Keratinocyte (primary cell): ENCODE measurements at regions not wholly inside any gene's neighbourhood (a gene's known extent, or its start where the extent isn't known, plus 50 kb on each side); places are given as distances from the start of the nearest gene placed in this dataset.

Experiments used
- EZH2 ChIP-seq: IDR thresholded peaks from one replicate; pipeline ENCODE4 v1.6.1; 2012; ENCODE audit warnings: inconsistent platforms, mild to moderate bottlenecking, low read length, moderate library complexity
- TF ChIP-seq, protein P1 (sequence below), 3 experiments: IDR thresholded peaks in 1 of 3; conservative IDR thresholded peaks in 1 of 3; optimal IDR thresholded peaks in 1 of 3; 2 replicates in 2 of 3; 3 replicates in 1 of 3; pipeline versions ENCODE3 to v1.5.1; 2011; ENCODE audit warnings: low read length in 3 of 3, mild to moderate bottlenecking in 3 of 3, moderate library complexity in 2 of 3, control low read depth in 1 of 3, inconsistent platforms in 1 of 3; ENCODE audit not compliant: insufficient read depth in 2 of 3; ENCODE audit errors: extremely low read depth in 1 of 3

DNA sequence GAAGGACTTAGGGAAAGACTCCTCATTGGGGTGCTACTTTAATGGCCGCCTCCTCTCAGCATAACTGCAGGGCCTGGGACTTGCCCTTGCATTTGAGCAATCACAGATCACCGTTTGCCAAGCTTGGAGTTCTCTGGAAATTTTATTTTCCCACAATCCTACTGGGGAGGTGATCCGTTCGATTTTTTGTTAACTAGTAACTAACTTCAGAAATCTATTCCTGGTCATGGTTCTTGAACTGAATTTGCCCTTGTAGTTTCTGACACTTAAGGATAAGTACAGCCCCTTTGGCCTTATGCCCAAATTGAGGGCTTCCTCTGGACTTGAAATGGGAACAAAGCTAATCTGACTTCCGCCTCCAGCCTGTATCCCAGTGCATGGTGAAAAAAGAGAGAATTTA, 60.5 kb upstream of the ST3GAL5 start:
- no peak for TF ChIP-seq EZH2
- TF ChIP-seq, protein P1, sequence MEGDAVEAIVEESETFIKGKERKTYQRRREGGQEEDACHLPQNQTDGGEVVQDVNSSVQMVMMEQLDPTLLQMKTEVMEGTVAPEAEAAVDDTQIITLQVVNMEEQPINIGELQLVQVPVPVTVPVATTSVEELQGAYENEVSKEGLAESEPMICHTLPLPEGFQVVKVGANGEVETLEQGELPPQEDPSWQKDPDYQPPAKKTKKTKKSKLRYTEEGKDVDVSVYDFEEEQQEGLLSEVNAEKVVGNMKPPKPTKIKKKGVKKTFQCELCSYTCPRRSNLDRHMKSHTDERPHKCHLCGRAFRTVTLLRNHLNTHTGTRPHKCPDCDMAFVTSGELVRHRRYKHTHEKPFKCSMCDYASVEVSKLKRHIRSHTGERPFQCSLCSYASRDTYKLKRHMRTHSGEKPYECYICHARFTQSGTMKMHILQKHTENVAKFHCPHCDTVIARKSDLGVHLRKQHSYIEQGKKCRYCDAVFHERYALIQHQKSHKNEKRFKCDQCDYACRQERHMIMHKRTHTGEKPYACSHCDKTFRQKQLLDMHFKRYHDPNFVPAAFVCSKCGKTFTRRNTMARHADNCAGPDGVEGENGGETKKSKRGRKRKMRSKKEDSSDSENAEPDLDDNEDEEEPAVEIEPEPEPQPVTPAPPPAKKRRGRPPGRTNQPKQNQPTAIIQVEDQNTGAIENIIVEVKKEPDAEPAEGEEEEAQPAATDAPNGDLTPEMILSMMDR (optimal IDR thresholded peaks at IDR 0.05 in 1 of 3, IDR thresholded peaks at IDR 0.05 in 1 of 3, conservative IDR thresholded peaks at IDR 0.05 in 1 of 3; ENCODE audit: extremely low read depth in 1 of 3, insufficient read depth in 2 of 3, low read length in 3 of 3) = no peak
